Chondrocyte (in vitro differentiated cells): ENCODE measurements at regions not wholly inside any gene's neighbourhood (a gene's known extent, or its start where the extent isn't known, plus 50 kb on each side); places are given as distances from the start of the nearest gene placed in this dataset.

Experiments
- DNase-seq: peaks from one replicate; pipeline ENCODE4 v3.0.0; 2021; ENCODE audit warnings: mixed read lengths, low spot score
- H3K27ac Mint-ChIP-seq: one replicate; pipeline ENCODE4 v1.8.0; 2021; ENCODE audit warnings: mild to moderate bottlenecking, moderate library complexity, mixed read lengths; ENCODE audit not compliant: unreplicated experiment
- H3K27me3 Mint-ChIP-seq: 2 replicates; pipeline ENCODE4 v1.8.0; 2021; ENCODE audit warnings: low read depth, mixed read lengths
- H3K36me3 Mint-ChIP-seq: 2 replicates; pipeline ENCODE4 v1.8.0; 2021; ENCODE audit warnings: low read depth, mixed read lengths
- H3K4me1 Mint-ChIP-seq: 2 replicates; pipeline ENCODE4 v1.8.0; 2021; ENCODE audit warnings: low read depth, mild to moderate bottlenecking, mixed read lengths
- H3K4me3 Mint-ChIP-seq: one replicate; pipeline ENCODE4 v1.8.0; 2021; ENCODE audit warnings: mild to moderate bottlenecking, moderate library complexity, mixed read lengths; ENCODE audit not compliant: unreplicated experiment
- H3K9me3 Mint-ChIP-seq: 2 replicates; pipeline ENCODE4 v1.8.0; 2021; ENCODE audit warnings: low read depth, mixed read lengths
- TF ChIP-seq, protein P1 (sequence below): fragments of 200-600 bp; sonication (generic); IDR thresholded peaks from 2 replicates; pipeline ENCODE4 v1.5.0; 2021; ENCODE audit warnings: antibody characterized with exemption, mild to moderate bottlenecking, moderate library complexity

- no peak for DNase-seq
- H3K27ac Mint-ChIP-seq: no peak overlapping the region
- H3K4me1 Mint-ChIP-seq: no peaks in the 10 kb centered on the region
- H3K36me3 Mint-ChIP-seq: no peaks in the 10 kb centered on the region
- peaks cover 31% of the 10 kb centered on the region for H3K9me3 Mint-ChIP-seq
- no peak overlapping the region for H3K4me3 Mint-ChIP-seq
- H3K27me3 Mint-ChIP-seq: peaks cover 2% of the 10 kb centered on the region
- TF ChIP-seq, protein P1, sequence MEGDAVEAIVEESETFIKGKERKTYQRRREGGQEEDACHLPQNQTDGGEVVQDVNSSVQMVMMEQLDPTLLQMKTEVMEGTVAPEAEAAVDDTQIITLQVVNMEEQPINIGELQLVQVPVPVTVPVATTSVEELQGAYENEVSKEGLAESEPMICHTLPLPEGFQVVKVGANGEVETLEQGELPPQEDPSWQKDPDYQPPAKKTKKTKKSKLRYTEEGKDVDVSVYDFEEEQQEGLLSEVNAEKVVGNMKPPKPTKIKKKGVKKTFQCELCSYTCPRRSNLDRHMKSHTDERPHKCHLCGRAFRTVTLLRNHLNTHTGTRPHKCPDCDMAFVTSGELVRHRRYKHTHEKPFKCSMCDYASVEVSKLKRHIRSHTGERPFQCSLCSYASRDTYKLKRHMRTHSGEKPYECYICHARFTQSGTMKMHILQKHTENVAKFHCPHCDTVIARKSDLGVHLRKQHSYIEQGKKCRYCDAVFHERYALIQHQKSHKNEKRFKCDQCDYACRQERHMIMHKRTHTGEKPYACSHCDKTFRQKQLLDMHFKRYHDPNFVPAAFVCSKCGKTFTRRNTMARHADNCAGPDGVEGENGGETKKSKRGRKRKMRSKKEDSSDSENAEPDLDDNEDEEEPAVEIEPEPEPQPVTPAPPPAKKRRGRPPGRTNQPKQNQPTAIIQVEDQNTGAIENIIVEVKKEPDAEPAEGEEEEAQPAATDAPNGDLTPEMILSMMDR: no peak
Measured at GRCh38 chr14:97462081-97462480, 664.9 kb downstream of the VRK1 start.

DNA sequence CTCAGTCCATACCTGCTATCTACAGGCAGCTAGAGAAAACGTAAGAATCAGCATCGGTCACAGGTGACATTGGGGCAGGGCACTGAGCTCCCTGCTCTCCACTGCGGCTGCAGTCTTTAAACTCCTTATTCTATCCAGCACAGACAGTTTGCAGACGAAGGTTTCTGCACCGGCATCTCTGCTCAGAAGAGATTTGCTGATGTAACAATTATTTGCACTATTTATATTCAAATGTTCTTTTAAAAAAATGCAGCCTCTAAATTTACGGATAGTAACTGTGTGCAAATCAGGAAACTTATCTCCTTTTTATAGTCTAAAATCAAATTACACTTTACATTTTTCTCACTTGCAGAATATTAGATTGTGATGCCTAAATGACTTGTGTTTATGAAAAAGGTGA lies 671.0 kb downstream of the VRK1 start:
- Mint-ChIP-seq H3K4me1 (no peaks in the 10 kb centered on the region), H3K36me3 (no peaks in the 10 kb centered on the region), H3K27ac (no peak overlapping the region), H3K27me3 (no peaks in the 10 kb centered on the region), H3K4me3 (no peak overlapping the region), H3K9me3 (peaks cover 21% of the 10 kb centered on the region)
- DNase-seq: no peak
- TF ChIP-seq, protein P1: no peak

GRCh38 chr14:97477353-97477752 lies 680.2 kb downstream of the VRK1 start:
- DNase-seq: no peak
- H3K9me3 Mint-ChIP-seq: peaks cover 4% of the 10 kb centered on the region

DNA sequence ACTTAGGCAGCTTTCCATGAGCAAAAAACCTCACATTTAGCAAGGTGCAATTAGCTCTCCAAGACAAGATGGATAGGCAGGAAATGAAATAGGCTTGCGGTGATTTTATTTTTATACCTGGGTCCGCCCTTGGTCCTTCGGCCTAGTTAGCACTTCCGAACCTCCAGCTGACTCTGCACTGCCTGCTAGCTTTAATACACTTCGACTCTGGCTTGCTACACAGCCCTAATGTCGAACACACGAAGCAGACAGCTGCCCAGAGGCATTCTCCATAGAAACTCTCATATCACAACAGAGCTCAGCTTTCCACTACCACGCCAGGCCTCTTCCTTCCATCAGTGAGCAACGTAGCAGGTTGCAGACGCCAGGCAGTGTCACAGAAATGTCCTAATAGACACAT lies 688.0 kb downstream of the VRK1 start:
- Mint-ChIP-seq H3K4me3 (no peak overlapping the region), H3K36me3 (no peaks in the 10 kb centered on the region), H3K4me1 (no peaks in the 10 kb centered on the region), H3K9me3 (peaks cover 17% of the 10 kb centered on the region), H3K27me3 (no peaks in the 10 kb centered on the region), H3K27ac (no peak overlapping the region)
- no peak for DNase-seq
- TF ChIP-seq, protein P1: no peak

More at GRCh38 chr14:97477353-97477752, 680.2 kb downstream of the VRK1 start:
- no peaks in the 10 kb centered on the region for H3K36me3 Mint-ChIP-seq
- H3K27ac Mint-ChIP-seq: no peak overlapping the region
- H3K27me3 Mint-ChIP-seq: no peaks in the 10 kb centered on the region
- TF ChIP-seq, protein P1: no peak
- no peak overlapping the region for H3K4me3 Mint-ChIP-seq
- H3K4me1 Mint-ChIP-seq: no peaks in the 10 kb centered on the region

DNA sequence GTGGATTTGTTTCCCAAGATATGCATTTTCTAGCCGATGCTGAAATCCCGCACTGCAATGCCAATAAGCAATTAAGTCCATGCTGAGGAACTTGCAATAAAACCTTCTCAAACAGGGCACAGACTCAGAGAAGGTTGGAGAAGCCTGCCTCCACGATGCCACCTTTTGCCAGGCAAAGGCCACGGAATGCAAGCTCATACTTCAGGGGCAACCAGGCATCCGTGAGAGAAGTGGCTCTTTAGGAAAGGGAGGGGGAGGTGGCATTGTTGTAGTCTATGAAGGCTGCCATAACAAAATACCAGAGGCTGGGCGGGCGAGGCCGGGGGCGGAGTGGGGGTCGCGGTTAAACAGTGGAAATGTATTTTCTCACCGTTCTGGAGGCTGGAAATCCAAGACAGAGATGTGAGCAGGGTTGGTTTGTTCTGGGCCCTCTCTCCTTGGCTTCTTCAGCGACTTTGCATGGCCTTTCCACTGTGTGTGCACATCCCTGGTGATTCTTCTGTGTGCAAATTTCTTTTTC lies 689.5 kb downstream of the VRK1 start:
- TF ChIP-seq, protein P1: no peak
- Mint-ChIP-seq H3K4me3 (no peak overlapping the region), H3K4me1 (no peaks in the 10 kb centered on the region), H3K9me3 (peaks cover 28% of the 10 kb centered on the region), H3K27ac (no peak overlapping the region), H3K27me3 (no peaks in the 10 kb centered on the region), H3K36me3 (no peaks in the 10 kb centered on the region)
- DNase-seq: no peak
